ENCODE measurements at regions not wholly inside any gene's neighbourhood (a gene's known extent, or its start where the extent isn't known, plus 50 kb on each side); places are given as distances from the start of the nearest gene placed in this dataset.

DNA sequence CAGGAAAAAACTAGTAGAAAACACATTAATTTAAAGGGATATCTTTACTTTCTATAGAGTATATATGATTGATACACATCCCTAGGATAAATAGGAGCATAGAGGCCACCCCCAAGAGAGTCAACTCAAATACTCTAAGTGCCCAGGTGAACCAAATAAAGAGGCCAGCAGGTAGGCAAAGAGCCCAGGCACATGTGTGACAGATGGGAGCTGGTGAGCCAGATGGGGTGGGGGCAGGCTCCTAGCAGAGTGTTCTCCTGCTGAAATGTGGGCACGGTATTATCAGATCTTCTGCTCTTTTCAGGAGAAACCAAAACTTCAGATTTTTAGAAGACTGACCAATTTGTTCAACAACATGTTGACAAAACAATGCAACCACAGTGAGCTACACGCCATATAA, 333.4 kb upstream of the PKN2 start:
- Histone ChIP-seq H3K4me2 (ENCODE audit: insufficient read depth, low read length) (no peak overlapping the region), H3K27ac (ENCODE audit: low read depth, low read length) (no peak overlapping the region), H3K9me3 (ENCODE audit: low read depth, low read length) (no peaks in the 10 kb centered on the region), H3K4me1 (ENCODE audit: insufficient read depth, low read length) (no peaks in the 10 kb centered on the region), H3K36me3 (ENCODE audit: insufficient read depth, low read length) (no peaks in the 10 kb centered on the region), H4K20me1 (ENCODE audit: insufficient read depth, low read length) (no peaks in the 10 kb centered on the region), H3K79me2 (ENCODE audit: insufficient read depth, low read length) (no peaks in the 10 kb centered on the region), H2AFZ (ENCODE audit: low read length) (no peak overlapping the region), H3K27me3 (ENCODE audit: insufficient read depth, low read length) (no peaks in the 10 kb centered on the region), H3K4me3 (ENCODE audit: insufficient read depth, low read length) (no peak overlapping the region)
- no peak for DNase-seq (ENCODE audit: insufficient read length, low spot score, missing footprints)
- TF ChIP-seq, protein P1, sequence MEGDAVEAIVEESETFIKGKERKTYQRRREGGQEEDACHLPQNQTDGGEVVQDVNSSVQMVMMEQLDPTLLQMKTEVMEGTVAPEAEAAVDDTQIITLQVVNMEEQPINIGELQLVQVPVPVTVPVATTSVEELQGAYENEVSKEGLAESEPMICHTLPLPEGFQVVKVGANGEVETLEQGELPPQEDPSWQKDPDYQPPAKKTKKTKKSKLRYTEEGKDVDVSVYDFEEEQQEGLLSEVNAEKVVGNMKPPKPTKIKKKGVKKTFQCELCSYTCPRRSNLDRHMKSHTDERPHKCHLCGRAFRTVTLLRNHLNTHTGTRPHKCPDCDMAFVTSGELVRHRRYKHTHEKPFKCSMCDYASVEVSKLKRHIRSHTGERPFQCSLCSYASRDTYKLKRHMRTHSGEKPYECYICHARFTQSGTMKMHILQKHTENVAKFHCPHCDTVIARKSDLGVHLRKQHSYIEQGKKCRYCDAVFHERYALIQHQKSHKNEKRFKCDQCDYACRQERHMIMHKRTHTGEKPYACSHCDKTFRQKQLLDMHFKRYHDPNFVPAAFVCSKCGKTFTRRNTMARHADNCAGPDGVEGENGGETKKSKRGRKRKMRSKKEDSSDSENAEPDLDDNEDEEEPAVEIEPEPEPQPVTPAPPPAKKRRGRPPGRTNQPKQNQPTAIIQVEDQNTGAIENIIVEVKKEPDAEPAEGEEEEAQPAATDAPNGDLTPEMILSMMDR (IDR thresholded peaks at IDR 0.05; ENCODE audit: extremely low read depth, low read depth, low read length): no peak

DNA sequence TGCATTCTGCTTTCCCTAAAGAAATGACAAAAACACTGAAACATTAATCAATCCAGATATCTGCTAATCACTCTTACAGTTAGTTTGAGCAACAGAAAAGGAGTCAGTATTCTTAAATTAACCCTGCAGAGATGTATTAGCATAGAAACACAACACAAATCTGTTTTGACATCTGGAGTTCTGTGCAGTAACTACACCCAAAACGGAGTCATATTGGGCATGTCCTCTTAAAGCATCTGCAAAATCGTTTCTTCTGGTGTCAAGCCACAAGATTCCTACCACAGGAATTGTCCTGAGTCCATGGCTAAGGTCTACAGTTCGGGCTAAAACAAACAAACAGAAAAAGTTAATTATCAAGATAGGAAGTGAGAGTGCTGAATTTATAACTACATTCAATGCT, 332.1 kb upstream of the PKN2 start:
- Histone ChIP-seq H3K4me2 (ENCODE audit: insufficient read depth, low read length) (no peak overlapping the region), H3K9me3 (ENCODE audit: low read depth, low read length) (no peaks in the 10 kb centered on the region), H3K4me3 (ENCODE audit: insufficient read depth, low read length) (no peak overlapping the region), H3K79me2 (ENCODE audit: insufficient read depth, low read length) (no peaks in the 10 kb centered on the region), H2AFZ (ENCODE audit: low read length) (no peak overlapping the region), H3K36me3 (ENCODE audit: insufficient read depth, low read length) (no peaks in the 10 kb centered on the region), H3K27ac (ENCODE audit: low read depth, low read length) (no peak overlapping the region), H4K20me1 (ENCODE audit: insufficient read depth, low read length) (no peaks in the 10 kb centered on the region), H3K4me1 (ENCODE audit: insufficient read depth, low read length) (no peaks in the 10 kb centered on the region), H3K27me3 (ENCODE audit: insufficient read depth, low read length) (no peaks in the 10 kb centered on the region)
- TF ChIP-seq, protein P1 (IDR thresholded peaks at IDR 0.05; ENCODE audit: extremely low read depth, low read depth, low read length): no peak
- no peak for DNase-seq (ENCODE audit: insufficient read length, low spot score, missing footprints)

DNA sequence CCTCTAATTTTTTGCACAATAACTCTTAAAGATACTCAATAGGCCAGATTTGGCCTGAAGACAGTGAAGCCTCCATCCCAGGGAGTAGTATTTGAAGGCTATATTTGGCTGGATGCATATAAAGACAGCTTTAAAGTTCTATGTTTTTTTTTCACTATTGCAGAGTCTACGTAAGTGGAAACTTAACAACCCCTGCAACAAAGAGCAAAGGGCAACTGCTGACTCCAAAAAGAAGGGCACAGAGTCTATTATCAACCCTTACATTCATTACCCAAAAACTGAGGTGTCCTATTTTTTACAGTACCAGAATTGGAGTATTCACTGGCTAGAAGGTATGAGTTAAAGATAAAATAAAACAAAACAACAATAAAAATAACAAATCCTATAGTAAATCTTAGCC, 329.8 kb upstream of the PKN2 start:
- H3K79me2 ChIP-seq (ENCODE audit: insufficient read depth, low read length): no peaks in the 10 kb centered on the region
- no peaks in the 10 kb centered on the region for H3K9me3 ChIP-seq (ENCODE audit: low read depth, low read length)
- TF ChIP-seq, protein P1 (IDR thresholded peaks at IDR 0.05; ENCODE audit: extremely low read depth, low read depth, low read length): no peak
- H3K36me3 ChIP-seq (ENCODE audit: insufficient read depth, low read length): no peaks in the 10 kb centered on the region
- no peaks in the 10 kb centered on the region for H3K4me1 ChIP-seq (ENCODE audit: insufficient read depth, low read length)
- H3K27me3 ChIP-seq (ENCODE audit: insufficient read depth, low read length): no peaks in the 10 kb centered on the region
- no peak overlapping the region for H2AFZ ChIP-seq (ENCODE audit: low read length)
- no peak overlapping the region for H3K4me3 ChIP-seq (ENCODE audit: insufficient read depth, low read length)
- DNase-seq (ENCODE audit: insufficient read length, low spot score, missing footprints): no peak
- H4K20me1 ChIP-seq (ENCODE audit: insufficient read depth, low read length): no peaks in the 10 kb centered on the region
- H3K27ac ChIP-seq (ENCODE audit: low read depth, low read length): no peak overlapping the region
- no peak overlapping the region for H3K4me2 ChIP-seq (ENCODE audit: insufficient read depth, low read length)

DNA sequence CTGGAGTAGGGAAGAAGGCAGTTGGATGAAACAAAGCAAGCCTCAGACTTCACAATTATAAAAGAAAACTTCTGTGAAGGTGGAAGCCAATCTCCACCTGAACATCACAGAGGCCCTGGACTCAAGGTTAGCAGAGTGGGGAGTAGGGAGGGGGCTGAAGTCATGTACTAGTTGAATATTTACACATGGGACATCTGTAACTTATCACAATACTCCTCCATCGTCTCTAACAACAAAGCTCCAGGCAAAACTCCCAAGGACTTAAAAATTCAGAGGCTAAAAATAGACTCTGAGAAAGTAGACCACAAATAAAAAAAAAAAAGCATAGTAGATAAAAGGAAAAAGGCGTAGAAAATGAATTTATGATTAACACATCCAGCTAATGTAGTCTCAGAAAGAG, 326.3 kb upstream of the PKN2 start:
- Histone ChIP-seq H3K9me3 (ENCODE audit: low read depth, low read length) (no peaks in the 10 kb centered on the region), H3K4me1 (ENCODE audit: insufficient read depth, low read length) (no peaks in the 10 kb centered on the region), H3K36me3 (ENCODE audit: insufficient read depth, low read length) (no peaks in the 10 kb centered on the region), H4K20me1 (ENCODE audit: insufficient read depth, low read length) (no peaks in the 10 kb centered on the region), H3K4me2 (ENCODE audit: insufficient read depth, low read length) (no peak overlapping the region), H3K27ac (ENCODE audit: low read depth, low read length) (no peak overlapping the region), H3K27me3 (ENCODE audit: insufficient read depth, low read length) (no peaks in the 10 kb centered on the region), H3K79me2 (ENCODE audit: insufficient read depth, low read length) (no peaks in the 10 kb centered on the region), H2AFZ (ENCODE audit: low read length) (no peak overlapping the region), H3K4me3 (ENCODE audit: insufficient read depth, low read length) (no peak overlapping the region)
- TF ChIP-seq, protein P1 (IDR thresholded peaks at IDR 0.05; ENCODE audit: extremely low read depth, low read depth, low read length): no peak
- DNase-seq (ENCODE audit: insufficient read length, low spot score, missing footprints): no peak

All from osteoblast (primary cell).